DND-41 (cell line): ENCODE measurements at regions not wholly inside any gene's neighbourhood (a gene's known extent, or its start where the extent isn't known, plus 50 kb on each side); places are given as distances from the start of the nearest gene placed in this dataset.

ENCODE experiments used
- CTCF ChIP-seq: IDR thresholded peaks from 2 replicates; pipeline ENCODE4 v1.5.1; 2012; ENCODE audit warnings: borderline replicate concordance, low read length, moderate library complexity, mild to moderate bottlenecking; ENCODE audit not compliant: poor library complexity, severe bottlenecking; ENCODE audit errors: extremely low read depth
- EZH2 ChIP-seq: IDR thresholded peaks from 3 replicates; pipeline ENCODE4 v1.6.1; 2012; ENCODE audit warnings: borderline replicate concordance, low read depth, mild to moderate bottlenecking, moderate library complexity, low read length, inconsistent platforms; ENCODE audit not compliant: severe bottlenecking

DNA sequence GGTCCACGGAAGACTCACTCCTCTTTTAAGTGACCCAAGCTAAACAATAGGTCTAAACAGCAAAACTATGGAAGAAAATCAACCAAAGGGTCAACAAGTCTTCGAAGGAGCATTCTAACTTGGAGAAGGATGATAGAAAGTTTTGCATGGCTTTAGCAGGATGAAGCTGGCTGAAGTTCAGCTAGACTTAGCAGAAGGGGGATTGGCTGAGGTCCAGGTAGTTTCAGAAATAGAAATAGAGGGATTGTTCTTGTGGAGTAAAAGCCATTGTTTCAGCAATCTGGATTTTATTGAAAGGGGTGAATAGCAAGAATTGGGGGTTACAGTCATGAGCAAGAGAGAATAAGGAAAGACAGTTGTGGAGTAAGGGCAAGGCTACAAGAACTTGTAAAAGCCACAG is 84.7 kb upstream of the TSPAN8 start:
- TF ChIP-seq CTCF (no peak), EZH2 (no peak)
